Left kidney (tissue), 1 donor: ENCODE measurements at regions not wholly inside any gene's neighbourhood (a gene's known extent, or its start where the extent isn't known, plus 50 kb on each side); places are given as distances from the start of the nearest gene placed in this dataset.

Experiments
- DNase-seq: peaks from one replicate; pipeline ENCODE4 v3.0.0-alpha.2; 2013

DNA sequence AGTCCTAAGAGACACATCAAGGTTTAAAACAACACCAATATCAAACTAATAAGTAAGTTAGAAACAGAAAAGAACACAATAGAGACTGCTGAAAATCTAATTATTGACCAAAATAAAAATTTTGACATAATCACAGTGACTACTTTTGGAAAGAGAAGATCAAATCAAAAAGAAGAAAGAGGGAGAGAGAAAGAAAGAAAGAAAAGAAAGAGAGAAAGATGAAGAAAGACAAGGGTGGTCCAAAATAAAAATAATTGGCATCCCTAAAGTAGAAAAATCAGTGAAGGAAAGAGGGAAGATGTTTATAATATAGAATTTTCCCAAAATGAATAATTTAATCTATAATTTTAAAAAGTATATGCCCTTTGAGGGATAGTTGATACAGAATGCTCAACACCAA, 118.8 kb upstream of the VIPR2 start:
- no peak for DNase-seq

DNA sequence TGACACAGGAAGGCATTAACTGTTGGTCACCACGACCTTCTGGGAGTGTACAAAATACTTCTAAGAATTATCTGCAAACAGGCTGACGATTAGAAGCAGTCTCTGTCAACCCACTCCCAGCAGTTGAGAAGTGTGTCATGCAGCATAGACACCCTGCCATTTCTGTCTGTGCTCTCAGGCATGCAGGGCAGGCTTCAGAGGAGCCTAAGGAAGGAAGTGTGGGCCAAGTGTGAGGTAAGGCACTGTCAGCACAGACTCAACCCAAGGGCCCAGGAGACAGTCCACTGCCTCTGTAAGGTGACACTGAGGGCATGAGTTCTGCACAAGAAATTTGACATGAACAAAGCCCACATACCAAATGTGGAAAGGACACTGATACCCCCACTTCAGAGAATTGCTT, 109.0 kb upstream of the VIPR2 start:
- DNase-seq = no peak

DNA sequence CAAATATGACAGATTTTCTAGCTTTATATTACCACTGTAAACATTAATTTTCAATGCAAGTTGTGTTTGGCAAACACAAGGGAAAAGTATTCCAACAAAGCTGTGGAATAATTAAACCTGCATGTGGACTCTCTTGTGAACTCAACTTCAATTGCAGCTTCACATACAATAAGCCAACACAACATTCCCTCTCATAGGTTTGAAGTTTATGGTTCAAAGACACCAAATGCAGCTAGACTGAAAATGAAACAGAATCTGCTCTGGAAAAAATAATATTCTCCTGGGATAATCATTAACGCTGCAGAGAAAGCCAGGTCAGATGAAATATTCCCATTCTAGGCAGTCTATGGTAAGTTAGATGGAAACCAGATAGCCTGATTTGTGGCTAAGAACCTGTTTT, 105.8 kb upstream of the VIPR2 start:
- DNase-seq = no peak

DNA sequence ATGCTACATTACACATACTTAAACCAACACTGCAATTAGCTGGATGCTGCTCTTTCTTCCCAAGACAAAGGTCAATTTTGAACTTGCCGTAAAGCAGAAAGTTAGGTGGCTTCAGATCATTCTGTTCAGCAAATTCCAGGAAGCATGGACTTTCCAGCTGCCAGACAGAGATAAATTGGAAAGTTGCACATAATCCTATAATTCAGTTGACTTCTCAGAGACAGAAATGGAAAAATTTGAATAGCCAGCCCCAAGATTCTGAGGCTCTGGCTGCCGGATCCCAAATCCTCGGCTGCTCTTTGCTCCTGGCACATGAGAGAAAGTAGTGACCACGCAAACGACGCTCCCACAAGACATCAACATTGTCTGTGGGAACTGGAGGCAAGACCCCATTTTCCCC, 105.0 kb upstream of the VIPR2 start:
- DNase-seq = no peak

DNA sequence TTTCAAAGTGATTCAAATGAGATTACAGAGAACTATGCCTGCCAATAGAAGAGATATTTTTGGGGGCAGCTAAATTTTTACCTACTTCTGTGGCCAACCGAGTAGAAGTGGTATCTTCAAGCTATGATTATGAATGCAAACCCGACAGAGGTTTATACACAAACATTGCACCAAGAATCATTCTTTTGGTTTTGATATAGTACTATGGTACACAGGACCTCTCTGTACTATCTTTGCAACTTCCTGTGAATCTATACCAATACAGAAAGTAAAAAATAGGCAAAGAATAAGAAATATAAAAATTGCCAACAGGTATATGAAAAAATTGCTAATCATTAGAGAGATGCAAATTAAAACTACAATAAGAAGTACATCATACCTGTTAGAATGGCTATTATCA, 103.2 kb upstream of the VIPR2 start:
- DNase-seq = no peak

DNA sequence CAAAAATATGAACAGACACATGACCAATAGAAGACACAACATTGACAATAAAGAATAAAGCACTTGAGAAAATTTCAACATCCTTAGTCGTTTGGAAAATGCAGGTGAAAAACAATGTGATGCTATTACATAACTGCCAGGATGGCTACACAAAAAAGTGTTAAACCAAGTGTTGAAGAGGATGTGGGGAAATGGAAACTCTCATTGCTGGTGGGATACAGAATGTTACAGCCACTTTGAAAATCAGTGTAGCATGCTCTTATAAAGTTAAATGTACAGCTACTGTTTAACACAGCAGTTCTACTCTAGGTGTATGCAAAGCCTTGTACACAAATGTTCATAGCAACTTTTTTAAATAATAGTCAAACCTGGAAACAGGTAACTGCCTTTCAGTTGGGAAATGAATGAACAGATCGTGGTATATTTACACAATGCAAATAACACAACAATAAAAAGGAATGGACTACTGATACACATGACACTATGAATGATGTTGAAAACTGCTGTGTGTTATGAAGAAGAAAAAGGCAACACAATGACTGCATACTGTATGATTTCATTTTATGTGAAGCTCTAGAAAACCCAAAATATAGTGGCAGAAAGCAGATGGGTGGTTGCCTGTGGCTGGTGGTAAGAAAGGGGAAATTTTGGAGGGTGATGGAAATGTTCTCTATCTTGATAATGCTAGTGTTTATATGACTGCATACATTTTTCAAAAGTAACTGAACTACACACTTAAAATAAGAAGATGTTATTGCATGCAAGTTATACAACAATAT, 102.2 kb upstream of the VIPR2 start:
- no peak for DNase-seq

DNA sequence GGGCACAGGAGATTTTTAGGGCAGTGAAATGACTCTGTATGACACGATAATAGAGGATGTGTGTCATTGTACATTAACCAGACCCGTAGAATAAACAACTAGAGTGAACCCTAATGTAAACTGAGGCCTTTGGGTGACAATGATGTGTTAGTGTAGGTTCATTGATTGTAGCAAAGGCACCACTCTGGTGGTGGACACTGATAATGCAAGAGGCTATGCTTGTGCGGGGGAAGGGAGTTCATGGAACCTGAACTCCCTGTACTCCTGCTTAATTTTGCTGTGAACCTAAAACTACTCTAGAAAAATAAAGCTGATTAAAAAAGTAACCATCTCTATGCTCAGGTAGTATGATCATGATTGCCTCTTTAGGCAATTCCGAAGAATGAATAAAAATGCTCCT, 96.3 kb upstream of the VIPR2 start:
- no peak for DNase-seq

DNA sequence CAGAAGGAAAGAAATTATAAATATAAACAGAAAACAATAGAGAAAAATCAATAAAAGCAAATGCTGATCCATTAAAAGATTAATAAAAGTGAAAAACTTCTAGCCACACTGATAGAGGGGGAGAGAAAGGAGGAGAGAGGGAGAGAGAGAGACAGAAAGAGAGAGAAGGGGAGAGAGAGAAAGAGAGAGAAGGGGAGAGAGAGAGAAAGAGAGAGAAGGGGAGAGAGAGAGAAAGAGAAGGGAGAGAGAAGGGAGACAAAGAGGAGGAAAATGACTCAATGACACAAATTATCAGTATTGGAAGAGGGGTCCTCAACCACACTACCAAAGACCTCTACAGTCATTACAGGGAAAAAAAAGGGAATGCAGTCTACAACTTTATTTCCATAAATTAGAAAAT, 94.4 kb upstream of the VIPR2 start:
- DNase-seq = no peak

DNA sequence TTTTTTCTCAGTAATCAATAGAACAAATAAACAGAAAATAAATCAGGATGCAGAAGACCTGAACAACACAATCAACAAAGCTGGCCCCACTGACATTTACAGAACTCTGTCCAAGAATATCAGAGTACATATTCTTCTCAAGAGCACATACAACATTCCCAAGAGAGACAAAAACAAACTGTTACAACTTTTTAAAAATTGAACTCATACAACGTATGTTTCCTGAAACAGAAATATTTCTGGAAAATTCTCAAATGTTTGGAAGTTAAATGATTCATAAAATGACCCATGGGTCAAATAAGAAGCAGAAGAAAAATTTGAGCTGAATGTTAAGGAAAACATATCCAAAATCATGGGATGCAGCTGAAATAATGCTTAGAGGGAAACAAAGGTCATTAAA, 93.9 kb upstream of the VIPR2 start:
- DNase-seq = no peak

DNA sequence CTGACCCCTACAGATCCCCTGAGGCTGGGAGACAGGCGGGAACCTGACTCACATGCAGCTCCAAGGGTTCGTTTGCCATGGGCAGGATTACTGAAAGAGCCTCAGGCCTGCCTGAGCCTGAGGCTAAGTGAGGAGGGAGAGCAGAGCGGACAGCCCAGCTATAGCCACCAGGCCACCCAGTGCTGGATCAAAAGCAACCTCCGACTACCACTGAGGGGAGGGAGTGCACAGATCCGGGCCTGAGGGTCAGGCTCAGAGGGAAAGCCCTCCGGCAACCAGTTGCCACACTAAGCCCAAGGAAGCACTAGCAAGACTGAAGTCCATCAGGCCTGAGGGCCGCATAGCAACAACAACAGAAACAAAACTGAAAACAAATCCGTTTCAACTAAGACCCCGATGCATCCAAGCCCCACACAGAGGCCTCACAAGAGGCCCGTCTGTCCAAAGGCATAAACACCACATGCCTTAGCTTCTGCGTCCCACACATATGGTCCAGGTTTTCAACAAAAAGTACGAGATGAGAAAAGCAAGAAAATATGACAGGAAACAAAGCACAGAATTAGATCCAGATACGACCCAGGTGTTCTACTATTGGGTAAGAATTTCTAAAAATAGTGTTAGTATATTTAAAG, 92.5 kb upstream of the VIPR2 start:
- DNase-seq = no peak

DNA sequence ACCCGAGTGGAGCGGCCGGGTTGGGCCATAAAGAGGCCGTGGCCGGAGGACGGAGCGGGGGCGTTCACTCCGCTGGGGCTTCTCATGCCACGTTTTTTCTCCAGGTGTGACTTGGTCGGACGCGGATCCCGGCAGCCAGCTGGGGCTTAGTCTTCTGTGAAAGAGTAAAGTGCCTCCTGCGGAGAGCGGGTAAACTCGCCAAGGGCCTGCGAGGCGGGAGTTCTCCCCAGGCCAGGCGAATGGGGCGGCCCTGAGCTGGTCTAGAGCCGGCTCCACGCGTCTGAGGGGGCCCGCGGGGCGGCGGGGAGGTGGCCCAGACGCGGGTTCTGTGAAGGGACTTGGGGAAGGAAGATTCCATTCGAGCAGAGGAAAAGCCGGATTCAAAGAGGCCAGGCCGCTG, 86.3 kb upstream of the VIPR2 start:
- no peak for DNase-seq

DNA sequence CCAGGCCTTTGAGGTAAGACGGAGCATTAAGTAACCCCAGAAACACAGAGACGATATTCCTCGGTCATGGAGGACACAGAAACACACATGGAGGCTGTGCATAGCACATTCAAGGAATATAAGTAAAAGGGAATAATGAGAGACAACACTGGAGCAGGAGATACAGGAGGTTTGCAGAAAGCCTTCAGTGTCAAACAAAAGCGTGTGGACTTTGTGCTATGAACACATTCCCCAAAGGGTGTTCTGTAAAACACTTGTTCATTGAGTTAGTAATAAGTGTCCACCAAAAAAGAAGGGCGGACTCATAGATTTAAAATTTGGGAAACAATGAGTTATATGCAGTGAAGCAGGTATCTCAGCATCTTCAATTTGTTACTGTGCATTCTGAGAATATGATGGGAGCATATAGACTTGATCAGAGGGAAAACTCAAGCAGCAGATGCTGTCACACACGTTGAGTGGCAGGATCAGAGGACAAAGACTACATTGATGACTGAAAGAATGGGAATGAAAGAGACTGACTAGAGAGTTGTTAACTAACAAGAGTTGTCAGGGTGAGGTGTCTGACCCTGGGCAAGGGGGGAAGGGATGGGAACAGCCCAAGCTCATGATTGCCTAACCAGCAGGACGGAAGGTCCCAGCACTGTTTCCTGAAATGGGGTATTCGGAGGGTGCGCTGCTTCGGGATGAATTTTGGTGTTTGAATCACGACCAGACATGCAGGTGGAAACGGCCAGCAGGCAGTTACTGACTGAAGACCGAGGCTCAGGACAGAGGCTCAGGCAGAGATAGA, 85.2 kb upstream of the VIPR2 start:
- no peak for DNase-seq

DNA sequence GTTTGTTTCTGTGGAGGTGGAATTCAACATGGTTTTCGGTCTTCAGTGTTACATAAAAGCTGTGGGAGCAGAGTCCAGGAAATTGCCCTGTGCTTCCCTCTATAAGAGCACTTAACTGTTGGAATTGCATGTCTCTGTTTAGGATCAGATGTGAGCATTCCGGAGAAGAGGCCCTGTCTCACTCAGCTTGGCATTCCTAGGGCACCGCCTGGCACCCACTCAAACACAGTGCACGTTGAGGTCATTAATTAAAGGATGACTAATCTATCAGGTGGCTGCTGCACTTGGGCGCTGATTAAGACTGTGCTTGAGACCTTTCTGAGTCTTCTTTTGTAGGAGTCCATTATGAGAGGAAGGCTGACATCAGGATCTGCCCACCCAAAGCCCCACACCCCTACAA, 82.8 kb upstream of the VIPR2 start:
- DNase-seq = no peak

DNA sequence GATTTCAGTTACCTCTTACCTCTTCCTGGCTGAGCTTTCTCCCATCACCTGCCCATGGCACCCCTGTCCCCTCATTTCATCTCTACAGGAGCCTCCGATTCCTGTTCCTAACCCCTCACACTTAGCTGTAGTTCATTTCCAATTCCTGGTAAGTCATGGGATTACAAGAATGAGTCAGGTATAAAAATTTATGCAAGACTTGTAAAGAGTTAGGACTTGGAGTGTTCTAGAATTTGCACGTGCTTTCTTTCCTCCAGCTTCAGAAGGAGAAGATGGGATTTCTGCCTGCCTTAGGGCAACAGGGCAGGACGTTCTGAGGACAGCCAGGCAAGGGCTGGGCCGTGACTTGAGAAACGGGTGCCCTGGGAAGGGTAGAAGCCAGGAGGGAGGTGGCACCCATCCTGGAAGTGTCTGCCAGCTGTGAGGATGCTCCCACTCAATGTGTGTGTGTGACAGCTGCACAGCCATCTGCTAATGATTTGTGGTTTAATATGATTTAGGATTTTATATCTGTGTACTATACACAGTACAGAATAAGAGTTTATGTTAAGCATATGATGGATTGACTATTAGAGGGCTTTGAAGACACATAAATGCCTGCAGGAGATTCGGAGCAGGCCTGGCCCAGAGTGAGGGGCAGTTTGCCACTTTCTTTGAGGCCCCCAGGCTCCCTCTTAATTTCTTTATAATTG, 81.5 kb upstream of the VIPR2 start:
- DNase-seq = no peak

DNA sequence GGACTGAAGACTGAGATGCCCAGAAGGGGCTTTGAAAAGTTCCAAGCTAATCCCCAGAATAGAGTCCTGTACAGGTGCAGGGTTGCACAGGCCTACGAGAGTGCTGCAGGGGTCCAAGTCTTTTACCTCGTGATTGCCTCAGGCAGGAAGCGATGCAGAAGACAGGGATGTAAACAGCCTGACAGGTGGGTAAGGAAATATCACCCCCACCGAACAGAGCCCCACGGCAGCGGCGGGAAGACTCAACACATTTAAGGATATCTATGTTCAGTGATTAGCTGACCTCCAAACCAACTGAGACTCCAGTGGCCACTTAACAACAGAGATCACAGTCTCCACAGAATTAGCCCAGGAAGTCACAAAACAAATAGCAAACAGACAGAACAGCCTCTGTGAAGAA, 73.9 kb upstream of the VIPR2 start:
- no peak for DNase-seq

DNA sequence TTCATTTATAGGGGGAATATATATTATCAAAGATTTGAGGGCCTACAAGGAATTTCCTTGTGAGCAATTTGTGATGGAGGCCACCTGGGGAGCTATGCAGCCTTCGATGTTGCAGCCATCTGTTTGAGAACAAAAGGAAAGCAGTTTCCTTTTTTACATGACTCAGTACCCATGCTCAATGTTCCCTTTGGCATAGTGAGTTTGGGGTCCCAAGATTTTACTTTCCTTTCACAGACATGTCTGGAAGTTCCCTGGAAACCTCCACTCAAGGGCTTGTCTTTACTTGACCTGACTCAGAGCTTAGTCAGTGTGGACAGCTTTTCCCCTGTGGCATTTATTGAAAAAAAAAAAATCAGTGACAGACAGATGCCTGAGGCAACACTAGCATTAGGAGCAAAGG, 73.5 kb upstream of the VIPR2 start:
- no peak for DNase-seq

DNA sequence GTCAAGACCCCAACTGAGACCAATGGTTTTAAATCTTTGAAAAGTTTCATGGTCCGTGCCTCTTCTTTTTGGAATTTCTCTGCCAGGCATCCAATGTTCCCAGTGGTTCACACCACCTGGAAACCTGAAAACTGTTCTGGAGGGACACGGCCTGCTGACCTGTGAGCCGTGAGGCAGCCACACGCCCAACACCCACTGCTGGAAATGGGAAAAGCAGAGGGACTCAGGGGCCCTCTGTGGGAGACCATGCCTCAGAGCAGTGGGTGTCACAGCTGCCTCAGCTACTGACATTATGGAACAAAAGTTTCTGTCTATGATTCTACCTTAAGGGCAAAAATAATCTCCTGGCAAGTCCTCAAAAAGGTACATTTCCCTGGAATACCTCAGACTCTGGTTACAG, 70.4 kb upstream of the VIPR2 start:
- DNase-seq = no peak

DNA sequence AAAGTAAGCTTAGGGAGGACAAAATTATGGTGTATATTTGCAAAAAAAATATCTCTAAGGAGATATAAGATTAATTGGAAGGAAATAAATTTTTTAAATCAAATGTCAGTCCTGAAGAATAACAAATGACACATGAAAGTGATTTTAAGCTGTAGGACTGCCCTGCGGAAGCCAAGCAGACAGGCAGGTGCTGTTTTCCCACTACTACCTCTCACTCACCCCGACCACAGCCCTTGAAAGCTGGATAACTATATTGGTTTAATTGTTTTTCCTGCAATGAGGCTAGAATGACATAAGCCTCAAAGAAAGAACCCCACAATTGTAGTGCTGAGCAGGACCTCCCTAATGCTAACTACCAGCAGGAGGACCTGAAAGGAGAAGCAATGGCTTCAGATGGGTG, 68.6 kb upstream of the VIPR2 start:
- no peak for DNase-seq

DNA sequence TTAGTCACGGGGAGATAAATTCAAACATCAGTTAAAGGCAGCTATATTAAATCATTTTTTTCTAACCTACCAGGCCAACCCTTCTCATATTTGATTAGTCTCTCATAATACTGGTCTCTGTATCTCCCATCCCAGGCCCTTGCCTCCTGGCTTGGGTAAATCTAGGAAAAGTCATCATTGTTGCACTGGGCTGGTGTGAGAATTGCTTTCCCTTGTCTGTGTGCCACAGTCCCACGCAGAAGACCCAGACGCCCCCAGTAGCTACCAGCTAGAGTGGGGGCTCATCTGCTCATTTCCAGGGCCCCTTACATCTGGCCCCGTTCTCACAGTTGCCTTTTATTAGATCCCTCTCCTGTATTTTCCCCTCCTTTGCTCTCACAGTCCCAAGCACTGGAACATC, 67.6 kb upstream of the VIPR2 start:
- DNase-seq = no peak

DNA sequence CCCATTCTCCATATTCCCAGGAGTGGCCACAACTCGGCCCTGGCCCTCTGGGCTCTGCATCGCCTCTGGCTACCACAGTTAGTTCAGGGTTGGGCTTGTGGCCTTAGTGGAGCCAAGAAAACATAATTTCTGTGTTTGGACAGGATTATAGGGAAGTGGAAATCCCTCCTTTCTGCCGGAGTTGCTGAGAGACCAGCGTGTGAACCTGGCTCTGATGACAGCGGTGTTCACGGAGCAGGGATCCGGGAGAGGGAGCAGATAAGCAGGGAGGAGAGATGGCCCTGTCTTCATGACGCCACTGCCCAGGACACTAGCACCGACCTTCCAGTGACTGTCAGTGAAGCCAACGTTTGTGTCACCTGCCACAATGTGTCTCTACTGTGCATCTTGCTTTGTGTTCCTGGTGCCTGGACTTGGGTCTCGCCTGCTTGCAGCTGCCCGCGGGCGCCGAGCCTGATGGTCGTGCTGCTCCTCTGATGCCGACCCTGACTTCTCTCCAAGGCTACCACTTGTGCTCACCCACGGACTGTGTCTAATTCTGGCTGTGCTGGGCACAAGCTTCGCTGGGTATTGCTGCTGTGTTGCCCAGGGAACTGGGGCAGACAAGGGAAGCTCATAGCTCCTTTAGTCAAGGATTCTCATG, 67.0 kb upstream of the VIPR2 start:
- DNase-seq = no peak

DNA sequence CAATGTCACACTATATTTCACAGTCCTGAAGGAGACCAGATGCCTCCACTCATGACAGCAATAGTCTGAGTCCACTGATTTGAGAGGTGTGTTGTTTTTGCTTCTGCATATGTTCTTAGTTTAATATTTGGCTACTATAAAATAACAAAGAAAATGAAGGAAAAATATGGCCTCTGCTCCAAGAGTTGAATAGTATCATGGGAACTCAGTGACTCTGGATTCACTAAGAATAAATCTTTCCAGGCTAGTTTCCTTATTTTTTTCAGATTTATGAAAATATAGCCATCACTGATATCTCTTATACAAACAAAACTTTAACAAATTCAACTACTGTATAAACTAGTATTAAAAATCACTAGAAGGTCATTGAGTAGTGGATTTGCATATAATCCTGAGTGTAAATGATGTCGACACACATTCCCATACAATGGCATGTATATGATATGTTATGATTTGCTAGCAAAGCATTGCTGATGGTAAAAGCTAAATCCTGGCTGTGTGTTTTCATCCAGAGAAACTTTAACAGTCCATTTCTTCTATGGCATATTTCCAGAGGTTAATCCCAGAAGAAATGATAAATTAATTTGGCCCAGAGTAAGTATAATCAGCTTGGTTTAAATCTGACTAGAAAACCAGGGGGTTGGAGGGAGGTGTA, 66.0 kb upstream of the VIPR2 start:
- DNase-seq = peak; percentile 49

DNA sequence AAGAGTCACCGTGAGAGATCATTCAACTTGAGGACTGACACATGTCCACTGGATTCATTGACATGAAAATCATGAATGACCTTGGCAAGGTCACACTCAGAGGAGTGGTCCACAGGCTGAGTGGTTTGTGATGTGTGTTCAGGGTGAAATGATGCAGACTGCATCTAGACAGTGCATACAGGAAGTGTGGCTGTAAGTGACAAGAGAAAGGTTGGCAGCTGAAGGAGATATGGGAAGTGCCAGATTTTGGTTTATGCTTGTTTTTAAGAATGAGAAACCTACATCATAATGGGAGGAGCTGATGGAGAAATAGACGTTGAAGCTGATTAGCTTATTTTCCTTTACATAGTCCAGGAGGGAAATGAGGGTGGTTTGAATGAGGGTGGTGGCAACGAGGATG, 64.8 kb upstream of the VIPR2 start:
- no peak for DNase-seq
